Right lobe of liver (tissue), 6 donors: ENCODE measurements at regions not wholly inside any gene's neighbourhood (a gene's known extent, or its start where the extent isn't known, plus 50 kb on each side); places are given as distances from the start of the nearest gene placed in this dataset.

Experiments used
- ATAC-seq, 4 donors: fragments of 200-7000 bp; cut with Tn5 transposase; one replicate each; pipeline ENCODE4 v1.9.1; 2020; ENCODE audit warnings: mild to moderate bottlenecking in 4 of 4, moderate library complexity in 4 of 4
- DNase-seq, 3 donors: peaks; one replicate each; pipeline ENCODE4 v3.0.0-alpha.2; 2020
- H3K27ac ChIP-seq, 3 donors: fragments of 200-600 bp; one replicate each; pipeline ENCODE4 v1.8.0; 2022
- H3K27me3 ChIP-seq, 2 donors: fragments of 200-600 bp; one replicate each; pipeline ENCODE4 v1.8.0; 2022
- H3K36me3 ChIP-seq, 4 donors: fragments of 200-600 bp; sonication (generic) in 1 of 4; one replicate each; pipeline versions ENCODE4 v1.5.1 to v1.8.0; 2017 to 2022; ENCODE audit warnings: control low read depth in 1 of 4
- H3K4me1 ChIP-seq, 4 donors: fragments of 200-600 bp; sonication (generic) in 1 of 4; one replicate each; pipeline versions ENCODE4 v1.5.1 to v1.8.0; 2017 to 2022; ENCODE audit warnings: control low read depth in 1 of 4
- H3K4me3 ChIP-seq, 3 donors: fragments of 200-600 bp; one replicate each; pipeline ENCODE4 v1.8.0; 2022
- H3K9me3 ChIP-seq, 4 donors: fragments of 200-600 bp; sonication (generic) in 1 of 4; one replicate each; pipeline versions ENCODE4 v1.5.1 to v1.8.0; 2017 to 2022; ENCODE audit warnings: control low read depth in 1 of 4
- POLR2A ChIP-seq: fragments of 450-650 bp; IDR thresholded peaks from one replicate; pipeline ENCODE4 v1.6.1; 2017; ENCODE audit warnings: antibody characterized with exemption, mild to moderate bottlenecking
- WGBS: methylation state at CpG from one replicate; pipeline ENCODE4 v1.1.6; 2018; ENCODE audit warnings: low coverage, low lambda C conversion rate; ENCODE audit not compliant: insufficient coverage; ENCODE audit errors: missing lambda C conversion rate; 5-methylcytosine and 5-hydroxymethylcytosine counted together
- intact Hi-C, 2 donors: fragments of 100-400 bp; cut with DNase I; formaldehyde crosslinking; loops; one replicate each; pipeline versions ENCODE4 v1.11.2 to v1.14.1; 2022
- TF ChIP-seq, protein P1 (sequence below), 4 donors: fragments of 200-600 bp in 3 of 4; fragments of 450-650 bp in 1 of 4; IDR thresholded peaks; one replicate each; pipeline versions ENCODE4 v1.5.1 to v1.8.0; 2016 to 2022; ENCODE audit warnings: antibody characterized with exemption in 4 of 4, mild to moderate bottlenecking in 2 of 4
- donor health status: DM: no; HTN: yes; CAD: no.
- donor health status: DM: no; HTN: no; CAD: no.
- donor health status: DM: no; HTN: no; CAD: no.
- donor health status: DM: no; HTN: yes; CAD: no.
- donor health status: DM: no; HTN: yes; CAD: no.

- ATAC-seq (no peak), DNase-seq (no peak)
- H3K27me3 ChIP-seq, result no peaks in the 10 kb centered on the region
- H3K4me3 ChIP-seq, result no peak overlapping the region
- H3K27ac ChIP-seq, result no peak overlapping the region
- H3K4me1 ChIP-seq, result no peaks in the 10 kb centered on the region
- intact Hi-C loops, result no loop called here
- no peaks in the 10 kb centered on the region for H3K36me3 ChIP-seq
- no peaks in the 10 kb centered on the region for H3K9me3 ChIP-seq
- WGBS, result 63% methylated on average over 2 of the region's 3 CpGs
- TF ChIP-seq, protein P1, sequence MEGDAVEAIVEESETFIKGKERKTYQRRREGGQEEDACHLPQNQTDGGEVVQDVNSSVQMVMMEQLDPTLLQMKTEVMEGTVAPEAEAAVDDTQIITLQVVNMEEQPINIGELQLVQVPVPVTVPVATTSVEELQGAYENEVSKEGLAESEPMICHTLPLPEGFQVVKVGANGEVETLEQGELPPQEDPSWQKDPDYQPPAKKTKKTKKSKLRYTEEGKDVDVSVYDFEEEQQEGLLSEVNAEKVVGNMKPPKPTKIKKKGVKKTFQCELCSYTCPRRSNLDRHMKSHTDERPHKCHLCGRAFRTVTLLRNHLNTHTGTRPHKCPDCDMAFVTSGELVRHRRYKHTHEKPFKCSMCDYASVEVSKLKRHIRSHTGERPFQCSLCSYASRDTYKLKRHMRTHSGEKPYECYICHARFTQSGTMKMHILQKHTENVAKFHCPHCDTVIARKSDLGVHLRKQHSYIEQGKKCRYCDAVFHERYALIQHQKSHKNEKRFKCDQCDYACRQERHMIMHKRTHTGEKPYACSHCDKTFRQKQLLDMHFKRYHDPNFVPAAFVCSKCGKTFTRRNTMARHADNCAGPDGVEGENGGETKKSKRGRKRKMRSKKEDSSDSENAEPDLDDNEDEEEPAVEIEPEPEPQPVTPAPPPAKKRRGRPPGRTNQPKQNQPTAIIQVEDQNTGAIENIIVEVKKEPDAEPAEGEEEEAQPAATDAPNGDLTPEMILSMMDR (IDR thresholded peaks at IDR 0.05), result no peak
- TF ChIP-seq POLR2A, result no peak
These were observed 74.7 kb downstream of the CD83 start for GRCh38 chr6:14192216-14192788.

DNA sequence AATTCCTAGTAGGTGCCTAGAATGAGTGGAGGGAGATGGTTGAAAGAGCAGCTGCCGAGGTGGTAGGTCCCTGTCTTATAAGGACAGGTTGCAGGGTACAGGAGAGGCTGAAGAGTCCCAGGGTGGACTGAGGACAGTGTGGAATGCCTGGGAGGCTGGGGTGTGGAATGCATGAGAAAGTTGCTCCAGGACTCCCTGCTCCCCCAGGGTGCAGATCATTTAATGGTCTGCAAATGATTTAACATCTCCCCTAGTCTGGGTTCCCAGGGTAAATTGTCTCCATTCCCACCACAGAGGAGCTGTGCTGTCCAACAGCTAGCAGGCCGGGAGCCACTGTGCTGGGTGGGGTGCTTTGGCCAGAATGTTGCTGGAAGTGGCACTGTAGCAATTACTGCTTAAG lies 76.0 kb downstream of the CD83 start:
- Histone ChIP-seq H3K27me3 (no peaks in the 10 kb centered on the region), H3K4me3 (no peak overlapping the region), H3K36me3 (no peaks in the 10 kb centered on the region), H3K9me3 (no peaks in the 10 kb centered on the region), H3K27ac (no peak overlapping the region), H3K4me1 (no peaks in the 10 kb centered on the region)
- no peak for TF ChIP-seq POLR2A
- TF ChIP-seq, protein P1 (IDR thresholded peaks at IDR 0.05), result no peak
- intact Hi-C loops, result no loop called here
- WGBS, result 73% methylated on average over 1 of the region's 2 CpGs
- DNase-seq (no peak), ATAC-seq (no peak)

DNA sequence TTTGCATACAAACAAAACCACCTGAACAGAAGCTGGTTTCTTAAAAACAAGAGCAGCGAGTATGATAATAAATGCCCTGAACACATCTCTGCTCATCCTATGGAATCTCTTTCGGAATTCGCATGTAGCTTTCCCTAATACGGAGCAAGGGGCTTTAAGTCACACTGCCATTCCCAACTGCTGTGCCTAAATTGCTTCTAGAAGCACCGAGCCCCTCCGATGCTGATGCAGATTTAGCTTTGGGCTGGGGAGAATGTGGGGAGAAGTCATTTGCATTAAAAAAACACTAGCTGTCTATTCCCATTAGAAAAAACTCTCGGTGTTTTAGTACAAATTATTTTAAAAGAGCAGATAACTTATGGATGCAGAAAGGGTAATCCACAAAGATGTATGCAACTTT lies 76.9 kb downstream of the CD83 start:
- TF ChIP-seq, protein P1 (IDR thresholded peaks at IDR 0.05), result no peak
- no peak for TF ChIP-seq POLR2A
- no peak overlapping the region for H3K27ac ChIP-seq
- ATAC-seq, result no peak
- no peaks in the 10 kb centered on the region for H3K9me3 ChIP-seq
- H3K4me1 ChIP-seq, result no peaks in the 10 kb centered on the region
- intact Hi-C loops, result no loop called here
- WGBS, result 63% methylated on average over 7 of the region's 7 CpGs
- H3K27me3 ChIP-seq, result no peaks in the 10 kb centered on the region
- no peak for DNase-seq
- no peak overlapping the region for H3K4me3 ChIP-seq
- no peaks in the 10 kb centered on the region for H3K36me3 ChIP-seq

GRCh38 chr6:14194976-14195375 lies 77.4 kb downstream of the CD83 start:
- no peak overlapping the region for H3K4me3 ChIP-seq
- H3K27ac ChIP-seq, result no peak overlapping the region
- TF ChIP-seq POLR2A, result no peak
- H3K4me1 ChIP-seq, result no peaks in the 10 kb centered on the region
- H3K36me3 ChIP-seq, result no peaks in the 10 kb centered on the region
- DNase-seq, result no peak
- ATAC-seq, result no peak
- intact Hi-C loops, result no loop called here
- H3K9me3 ChIP-seq, result no peaks in the 10 kb centered on the region
- H3K27me3 ChIP-seq, result no peaks in the 10 kb centered on the region
- 77% methylated on average over 5 of the region's 5 CpGs for WGBS

- no peaks in the 10 kb centered on the region for H3K36me3 ChIP-seq
- TF ChIP-seq, protein P1 (IDR thresholded peaks at IDR 0.05), result no peak
- no peak for TF ChIP-seq POLR2A
- DNase-seq (no peak), ATAC-seq (peak in 1 of 4 donors; percentile 32)
- no peaks in the 10 kb centered on the region for H3K4me1 ChIP-seq
- H3K4me3 ChIP-seq, result no peak overlapping the region
- intact Hi-C loops, result no loop called here
- 42% methylated on average over 3 of the region's 4 CpGs for WGBS
- H3K9me3 ChIP-seq, result no peaks in the 10 kb centered on the region
- H3K27me3 ChIP-seq, result no peaks in the 10 kb centered on the region
- H3K27ac ChIP-seq, result no peak overlapping the region
These were observed 78.5 kb downstream of the CD83 start for GRCh38 chr6:14196026-14196425.
